Sigmoid colon (tissue), 4 donors: ENCODE measurements at regions not wholly inside any gene's neighbourhood (a gene's known extent, or its start where the extent isn't known, plus 50 kb on each side); places are given as distances from the start of the nearest gene placed in this dataset.

Source experiments
- EP300 ChIP-seq, 4 donors: sonication (generic); formaldehyde crosslinking; IDR thresholded peaks; one replicate each; pipeline ENCODE4 v1.6.1; 2017; ENCODE audit warnings: antibody characterized with exemption in 4 of 4
- POLR2AphosphoS5 ChIP-seq, 4 donors: sonication (generic); formaldehyde crosslinking; IDR thresholded peaks; one replicate each; pipeline ENCODE4 v1.6.1; 2017; ENCODE audit warnings: antibody characterized with exemption in 4 of 4
- TF ChIP-seq, protein P1 (sequence below), 4 experiments: fragments of 450-650 bp in 3 of 4; fragments of 200-600 bp in 1 of 4; IDR thresholded peaks; one replicate each; pipeline ENCODE4 v1.5.1; 2016 to 2019; ENCODE audit warnings: antibody characterized with exemption in 4 of 4, mild to moderate bottlenecking in 3 of 4, moderate library complexity in 2 of 4

DNA sequence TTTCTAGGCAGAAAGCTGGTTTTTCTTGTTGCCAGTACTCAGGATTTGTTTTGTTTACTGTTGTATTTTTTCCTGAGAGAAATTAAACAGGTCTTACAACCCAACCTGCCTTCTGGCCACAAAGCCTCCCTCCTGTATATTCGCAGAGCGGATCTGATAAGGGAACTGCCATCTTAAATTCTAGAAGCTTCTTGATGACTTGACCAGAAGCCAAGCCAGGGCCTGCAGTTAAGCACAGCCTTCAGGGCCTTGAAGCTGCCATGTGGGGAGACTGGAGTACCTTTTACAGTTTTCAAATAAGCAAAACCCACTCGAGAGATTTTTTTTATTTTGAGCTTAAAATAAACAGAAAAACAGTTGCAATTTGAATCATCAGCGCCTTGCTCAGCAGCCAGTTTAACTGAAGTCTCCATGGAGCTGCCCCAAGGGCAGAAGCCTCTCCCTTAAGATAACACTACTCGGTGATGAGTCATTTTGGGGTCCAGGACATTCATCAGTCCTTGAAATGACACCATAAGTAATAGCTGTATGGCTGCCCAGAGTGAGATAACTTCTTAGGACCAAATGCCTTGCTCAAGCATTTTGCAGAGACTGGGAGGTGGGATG lies 51.5 kb upstream of the PHLPP1 start:
- TF ChIP-seq EP300 (IDR thresholded peaks at IDR 0.05) (no peak), POLR2AphosphoS5 (IDR thresholded peaks at IDR 0.05) (no peak)
- TF ChIP-seq, protein P1, sequence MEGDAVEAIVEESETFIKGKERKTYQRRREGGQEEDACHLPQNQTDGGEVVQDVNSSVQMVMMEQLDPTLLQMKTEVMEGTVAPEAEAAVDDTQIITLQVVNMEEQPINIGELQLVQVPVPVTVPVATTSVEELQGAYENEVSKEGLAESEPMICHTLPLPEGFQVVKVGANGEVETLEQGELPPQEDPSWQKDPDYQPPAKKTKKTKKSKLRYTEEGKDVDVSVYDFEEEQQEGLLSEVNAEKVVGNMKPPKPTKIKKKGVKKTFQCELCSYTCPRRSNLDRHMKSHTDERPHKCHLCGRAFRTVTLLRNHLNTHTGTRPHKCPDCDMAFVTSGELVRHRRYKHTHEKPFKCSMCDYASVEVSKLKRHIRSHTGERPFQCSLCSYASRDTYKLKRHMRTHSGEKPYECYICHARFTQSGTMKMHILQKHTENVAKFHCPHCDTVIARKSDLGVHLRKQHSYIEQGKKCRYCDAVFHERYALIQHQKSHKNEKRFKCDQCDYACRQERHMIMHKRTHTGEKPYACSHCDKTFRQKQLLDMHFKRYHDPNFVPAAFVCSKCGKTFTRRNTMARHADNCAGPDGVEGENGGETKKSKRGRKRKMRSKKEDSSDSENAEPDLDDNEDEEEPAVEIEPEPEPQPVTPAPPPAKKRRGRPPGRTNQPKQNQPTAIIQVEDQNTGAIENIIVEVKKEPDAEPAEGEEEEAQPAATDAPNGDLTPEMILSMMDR (IDR thresholded peaks at IDR 0.05): no peak
